ENCODE measurements at regions not wholly inside any gene's neighbourhood (a gene's known extent, or its start where the extent isn't known, plus 50 kb on each side); places are given as distances from the start of the nearest gene placed in this dataset.

DNA sequence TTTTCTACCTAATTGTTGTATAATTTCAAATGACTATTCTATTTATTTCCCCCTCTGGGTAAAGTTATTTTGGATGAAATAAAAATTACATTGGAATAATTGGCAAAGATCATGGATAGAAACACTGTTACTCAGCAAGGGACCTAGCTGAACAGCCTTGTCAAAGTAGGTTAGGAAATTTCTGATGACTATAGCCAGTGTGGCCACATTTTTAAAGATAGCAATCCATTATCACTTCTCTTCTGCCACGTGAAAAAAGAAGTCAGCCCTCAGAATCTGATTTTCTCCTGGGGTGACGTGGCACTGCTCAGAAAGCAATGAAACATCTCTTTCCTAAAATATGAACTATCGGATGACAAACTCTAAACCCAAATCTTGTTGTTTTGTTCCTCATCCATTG is 784.2 kb upstream of the RIOK2 start:
- no CpG with 5 or more reads among the region's 3 CpGs for WGBS, 2 experiments (ENCODE audit: extremely low coverage in 2 of 2, insufficient read length in 1 of 2)
- BruUV-seq (replicated peaks): no TSS peak

More for the DNA sequence above, 784.2 kb upstream of the RIOK2 start:
- Histone ChIP-seq H4K5ac (ENCODE audit: low read depth, low read length) (no peak overlapping the region), H4K91ac (ENCODE audit: insufficient read depth, low read depth, low read length) (no peak overlapping the region), H2AK5ac (ENCODE audit: low read depth, low read length) (no peak overlapping the region), H3K79me1 (ENCODE audit: low read depth in 1 of 2, low read length in 2 of 2) (no peaks in the 10 kb centered on the region), H3K23ac (ENCODE audit: low read depth, low read length) (no peak overlapping the region), H3K4me3 (ENCODE audit: insufficient read depth, low read depth, low read length) (no peak overlapping the region), H3K14ac (replicated peaks; ENCODE audit: low read depth, low read length) (no peak overlapping the region), H3K27me3 (ENCODE audit: control insufficient read depth, insufficient read depth, low read length) (no peaks in the 10 kb centered on the region), H4K20me1 (ENCODE audit: insufficient read depth, low read length) (no peaks in the 10 kb centered on the region), H3K18ac (ENCODE audit: low read depth, low read length) (no peak overlapping the region), H3K56ac (ENCODE audit: extremely low read depth, insufficient read depth, low read length) (no peak overlapping the region), H3K4ac (ENCODE audit: low read depth, low read length) (no peak overlapping the region), H2BK120ac (ENCODE audit: low read depth, low read length) (no peak overlapping the region), H3K9me3 (ENCODE audit: control insufficient read depth, insufficient read depth, low read length) (no peaks in the 10 kb centered on the region; the same call in 1 of the 2 replicates), H2BK15ac (ENCODE audit: low read depth, low read length) (no peak overlapping the region), H3K4me2 (ENCODE audit: low read depth, low read length) (no peak overlapping the region), H4K8ac (ENCODE audit: low read depth in 2 of 2, low read length in 2 of 2) (no peak overlapping the region), H3K9me1 (ENCODE audit: insufficient read depth, low read length) (no peaks in the 10 kb centered on the region), H3K9ac (ENCODE audit: low read depth, low read length) (no peak overlapping the region), H2BK20ac (ENCODE audit: low read depth, low read length) (no peak overlapping the region), H2AK9ac (replicated peaks; ENCODE audit: low read depth, low read length, poor library complexity) (no peak overlapping the region), H2AFZ (replicated peaks; ENCODE audit: low read length, poor library complexity) (no peak overlapping the region), H3K36me3 (ENCODE audit: control insufficient read depth, insufficient read depth, low read length) (no peaks in the 10 kb centered on the region), H2BK5ac (ENCODE audit: low read depth, low read length, poor library complexity, severe bottlenecking) (no peak overlapping the region), H3K4me1 (ENCODE audit: control insufficient read depth, insufficient read depth, low read length) (no peaks in the 10 kb centered on the region), H3K27ac (ENCODE audit: insufficient read depth, low read length) (no peak overlapping the region)
- CTCF ChIA-PET: no interaction called here
- POLR2A ChIA-PET (ENCODE audit: unreplicated experiment): no interaction called here
- DNase-seq: no peak
- TF ChIP-seq FOS (IDR thresholded peaks at IDR 0.05; ENCODE audit: low read depth, low read length): no peak
- TF ChIP-seq BHLHE40 (IDR thresholded peaks at IDR 0.05; ENCODE audit: low read depth, low read length): no peak
- TF ChIP-seq, protein P1, sequence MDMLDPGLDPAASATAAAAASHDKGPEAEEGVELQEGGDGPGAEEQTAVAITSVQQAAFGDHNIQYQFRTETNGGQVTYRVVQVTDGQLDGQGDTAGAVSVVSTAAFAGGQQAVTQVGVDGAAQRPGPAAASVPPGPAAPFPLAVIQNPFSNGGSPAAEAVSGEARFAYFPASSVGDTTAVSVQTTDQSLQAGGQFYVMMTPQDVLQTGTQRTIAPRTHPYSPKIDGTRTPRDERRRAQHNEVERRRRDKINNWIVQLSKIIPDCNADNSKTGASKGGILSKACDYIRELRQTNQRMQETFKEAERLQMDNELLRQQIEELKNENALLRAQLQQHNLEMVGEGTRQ (IDR thresholded peaks at IDR 0.05; ENCODE audit: low read depth, low read length): no peak
- no peak for TF ChIP-seq RCOR1 (IDR thresholded peaks at IDR 0.05; ENCODE audit: insufficient replicate concordance, low read length)
- no peak for TF ChIP-seq POLR2A (IDR thresholded peaks at IDR 0.05; ENCODE audit: low read depth, low read length)
- no peak for TF ChIP-seq MXI1 (IDR thresholded peaks at IDR 0.05; ENCODE audit: borderline replicate concordance, low read depth, low read length)
- TF ChIP-seq MAZ (IDR thresholded peaks at IDR 0.05; ENCODE audit: borderline replicate concordance, low read depth, low read length): no peak
- TF ChIP-seq CEBPB (IDR thresholded peaks at IDR 0.05; ENCODE audit: low read depth, low read length): no peak
- no peak for TF ChIP-seq MAFK (IDR thresholded peaks at IDR 0.05; ENCODE audit: low read depth, low read length)
- TF ChIP-seq, protein P2, sequence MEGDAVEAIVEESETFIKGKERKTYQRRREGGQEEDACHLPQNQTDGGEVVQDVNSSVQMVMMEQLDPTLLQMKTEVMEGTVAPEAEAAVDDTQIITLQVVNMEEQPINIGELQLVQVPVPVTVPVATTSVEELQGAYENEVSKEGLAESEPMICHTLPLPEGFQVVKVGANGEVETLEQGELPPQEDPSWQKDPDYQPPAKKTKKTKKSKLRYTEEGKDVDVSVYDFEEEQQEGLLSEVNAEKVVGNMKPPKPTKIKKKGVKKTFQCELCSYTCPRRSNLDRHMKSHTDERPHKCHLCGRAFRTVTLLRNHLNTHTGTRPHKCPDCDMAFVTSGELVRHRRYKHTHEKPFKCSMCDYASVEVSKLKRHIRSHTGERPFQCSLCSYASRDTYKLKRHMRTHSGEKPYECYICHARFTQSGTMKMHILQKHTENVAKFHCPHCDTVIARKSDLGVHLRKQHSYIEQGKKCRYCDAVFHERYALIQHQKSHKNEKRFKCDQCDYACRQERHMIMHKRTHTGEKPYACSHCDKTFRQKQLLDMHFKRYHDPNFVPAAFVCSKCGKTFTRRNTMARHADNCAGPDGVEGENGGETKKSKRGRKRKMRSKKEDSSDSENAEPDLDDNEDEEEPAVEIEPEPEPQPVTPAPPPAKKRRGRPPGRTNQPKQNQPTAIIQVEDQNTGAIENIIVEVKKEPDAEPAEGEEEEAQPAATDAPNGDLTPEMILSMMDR (conservative IDR thresholded peaks at IDR 0.05; ENCODE audit: low read depth, low read length): no peak
- TF ChIP-seq NFE2L2 (IDR thresholded peaks at IDR 0.05; ENCODE audit: low read depth, low read length): no peak
- intact Hi-C loops (cut with micrococcal nuclease): no loop called here
- ATAC-seq (ENCODE audit: low read depth): no peak
- dilution Hi-C loops (cut with HindIII; ENCODE audit: low sequenced_read_pairs, unreplicated experiment): no loop called here
- in situ Hi-C loops (cut with MboI; ENCODE audit: low sequenced_read_pairs): no loop called here
